ENCODE measurements at regions not wholly inside any gene's neighbourhood (a gene's known extent, or its start where the extent isn't known, plus 50 kb on each side); places are given as distances from the start of the nearest gene placed in this dataset.

DNA sequence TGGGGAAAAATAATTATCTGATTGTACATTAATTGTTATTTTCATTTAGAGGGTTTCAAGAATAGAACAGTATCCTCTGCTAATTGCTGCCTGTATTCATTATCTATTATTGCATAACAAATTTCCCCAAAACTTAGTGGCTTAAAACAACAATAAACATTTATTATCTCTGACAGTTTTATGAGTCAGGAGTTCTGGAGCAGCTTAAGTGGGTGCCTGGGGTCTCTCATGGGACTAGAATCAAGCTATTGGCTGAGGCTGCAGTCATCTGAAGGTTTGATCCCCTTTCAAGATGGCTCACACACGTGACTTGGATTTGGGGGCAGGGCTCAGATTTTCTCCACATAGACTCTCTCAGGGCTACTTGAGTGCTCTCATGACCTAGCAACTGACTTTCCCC, 98.1 kb upstream of the JADE1 start:
- Histone ChIP-seq H3K79me2 (no peaks in the 10 kb centered on the region), H3K27me3 (no peaks in the 10 kb centered on the region), H3K27ac (no peak overlapping the region), H3K36me3 (replicated peaks; ENCODE audit: insufficient read depth, low read depth) (no peaks in the 10 kb centered on the region), H4K20me1 (ENCODE audit: insufficient read depth, poor library complexity, severe bottlenecking) (no peaks in the 10 kb centered on the region), H2AFZ (no peak overlapping the region), H3K9me2 (replicated peaks; ENCODE audit: insufficient read depth) (no peaks in the 10 kb centered on the region), H3K4me2 (no peak overlapping the region), H3K4me1 (ENCODE audit: insufficient read depth) (peaks cover 5% of the 10 kb centered on the region), H3K9me3 (ENCODE audit: low read depth) (no peaks in the 10 kb centered on the region), H3K4me3 (no peak overlapping the region)
- 28% methylated on average over 1 of the region's 1 CpG for WGBS (ENCODE audit: low lambda C conversion rate, missing lambda C conversion rate)
- DNase-seq (ENCODE audit: low spot score) = no peak
- no peak for TF ChIP-seq EZH2phosphoT487 (IDR thresholded peaks at IDR 0.05; ENCODE audit: low read depth, severe bottlenecking, unreplicated experiment)
- TF ChIP-seq, protein P1, sequence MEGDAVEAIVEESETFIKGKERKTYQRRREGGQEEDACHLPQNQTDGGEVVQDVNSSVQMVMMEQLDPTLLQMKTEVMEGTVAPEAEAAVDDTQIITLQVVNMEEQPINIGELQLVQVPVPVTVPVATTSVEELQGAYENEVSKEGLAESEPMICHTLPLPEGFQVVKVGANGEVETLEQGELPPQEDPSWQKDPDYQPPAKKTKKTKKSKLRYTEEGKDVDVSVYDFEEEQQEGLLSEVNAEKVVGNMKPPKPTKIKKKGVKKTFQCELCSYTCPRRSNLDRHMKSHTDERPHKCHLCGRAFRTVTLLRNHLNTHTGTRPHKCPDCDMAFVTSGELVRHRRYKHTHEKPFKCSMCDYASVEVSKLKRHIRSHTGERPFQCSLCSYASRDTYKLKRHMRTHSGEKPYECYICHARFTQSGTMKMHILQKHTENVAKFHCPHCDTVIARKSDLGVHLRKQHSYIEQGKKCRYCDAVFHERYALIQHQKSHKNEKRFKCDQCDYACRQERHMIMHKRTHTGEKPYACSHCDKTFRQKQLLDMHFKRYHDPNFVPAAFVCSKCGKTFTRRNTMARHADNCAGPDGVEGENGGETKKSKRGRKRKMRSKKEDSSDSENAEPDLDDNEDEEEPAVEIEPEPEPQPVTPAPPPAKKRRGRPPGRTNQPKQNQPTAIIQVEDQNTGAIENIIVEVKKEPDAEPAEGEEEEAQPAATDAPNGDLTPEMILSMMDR (IDR thresholded peaks at IDR 0.05; ENCODE audit: poor library complexity) = no peak
- no peak for TF ChIP-seq EZH2 (IDR thresholded peaks at IDR 0.05; ENCODE audit: borderline replicate concordance)

DNA sequence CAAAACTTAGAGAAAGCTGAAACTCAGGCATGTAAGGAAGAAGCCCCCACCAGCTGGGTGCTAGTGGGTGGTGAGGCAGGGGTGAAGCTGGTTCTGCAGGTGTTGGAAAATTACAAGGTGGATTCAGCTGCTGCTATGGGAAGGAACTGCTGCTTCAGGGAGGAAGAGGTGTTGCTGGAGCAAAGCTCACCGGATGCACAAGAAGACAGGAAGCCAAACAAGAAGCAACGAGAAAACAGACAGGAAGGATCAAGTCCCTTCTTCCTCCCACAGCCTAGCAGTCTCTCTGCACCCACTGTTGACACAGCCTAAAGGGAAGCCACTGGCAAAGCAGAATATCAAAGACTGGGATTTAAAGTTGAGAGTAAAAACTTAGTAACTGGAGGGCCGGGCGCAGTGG, 100.2 kb upstream of the JADE1 start:
- no peak for DNase-seq (ENCODE audit: low spot score)
- Histone ChIP-seq H3K27ac (no peak overlapping the region), H3K9me3 (ENCODE audit: low read depth) (no peaks in the 10 kb centered on the region), H2AFZ (no peak overlapping the region), H3K9me2 (replicated peaks; ENCODE audit: insufficient read depth) (no peaks in the 10 kb centered on the region), H4K20me1 (ENCODE audit: insufficient read depth, poor library complexity, severe bottlenecking) (no peaks in the 10 kb centered on the region), H3K36me3 (replicated peaks; ENCODE audit: insufficient read depth, low read depth) (no peaks in the 10 kb centered on the region), H3K27me3 (no peaks in the 10 kb centered on the region), H3K79me2 (no peaks in the 10 kb centered on the region), H3K4me1 (ENCODE audit: insufficient read depth) (peaks cover 5% of the 10 kb centered on the region), H3K4me2 (no peak overlapping the region), H3K4me3 (no peak overlapping the region)
- TF ChIP-seq EZH2 (IDR thresholded peaks at IDR 0.05; ENCODE audit: borderline replicate concordance) = no peak
- TF ChIP-seq, protein P1 (IDR thresholded peaks at IDR 0.05; ENCODE audit: poor library complexity) = no peak
- TF ChIP-seq EZH2phosphoT487 (IDR thresholded peaks at IDR 0.05; ENCODE audit: low read depth, severe bottlenecking, unreplicated experiment) = no peak
- 42% methylated on average over 4 of the region's 4 CpGs for WGBS (ENCODE audit: low lambda C conversion rate, missing lambda C conversion rate)

DNA sequence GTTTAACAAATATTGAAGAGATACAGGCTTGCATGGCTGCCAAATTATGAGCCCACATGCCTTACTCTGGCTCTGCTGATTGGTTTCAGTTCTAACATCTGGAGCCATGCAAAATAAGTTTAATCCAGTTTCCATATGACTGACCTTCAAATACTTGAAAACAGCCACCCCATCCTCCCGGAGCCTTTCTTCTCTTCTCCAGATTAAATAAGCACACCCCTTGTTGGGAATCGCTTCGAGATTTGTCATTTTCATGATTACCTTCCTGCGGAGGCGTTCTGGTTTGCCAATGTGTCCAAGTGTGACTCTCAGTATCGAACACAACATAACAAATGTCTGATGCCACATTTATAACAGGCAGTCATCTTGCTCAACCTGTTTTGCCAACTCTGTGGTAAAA, 101.6 kb upstream of the JADE1 start:
- H3K27ac ChIP-seq = peak overlapping the region; percentile 11
- no peaks in the 10 kb centered on the region for H3K27me3 ChIP-seq
- H3K9me2 ChIP-seq (replicated peaks; ENCODE audit: insufficient read depth) = no peaks in the 10 kb centered on the region
- H3K36me3 ChIP-seq (replicated peaks; ENCODE audit: insufficient read depth, low read depth) = no peaks in the 10 kb centered on the region
- DNase-seq (ENCODE audit: low spot score) = no peak
- H3K4me2 ChIP-seq = peak overlapping the region; percentile 9
- WGBS (ENCODE audit: low lambda C conversion rate, missing lambda C conversion rate) = 63% methylated on average over 6 of the region's 6 CpGs
- no peaks in the 10 kb centered on the region for H3K9me3 ChIP-seq (ENCODE audit: low read depth)
- no peak overlapping the region for H3K4me3 ChIP-seq
- TF ChIP-seq, protein P1 (IDR thresholded peaks at IDR 0.05; ENCODE audit: poor library complexity) = no peak
- no peak for TF ChIP-seq EZH2 (IDR thresholded peaks at IDR 0.05; ENCODE audit: borderline replicate concordance)
- no peak for TF ChIP-seq EZH2phosphoT487 (IDR thresholded peaks at IDR 0.05; ENCODE audit: low read depth, severe bottlenecking, unreplicated experiment)
- H3K4me1 ChIP-seq (ENCODE audit: insufficient read depth) = peaks cover 5% of the 10 kb centered on the region
- H3K79me2 ChIP-seq = no peaks in the 10 kb centered on the region
- no peaks in the 10 kb centered on the region for H4K20me1 ChIP-seq (ENCODE audit: insufficient read depth, poor library complexity, severe bottlenecking)
- H2AFZ ChIP-seq = no peak overlapping the region

- no peak overlapping the region for H3K4me3 ChIP-seq
- no peaks in the 10 kb centered on the region for H3K9me3 ChIP-seq (ENCODE audit: low read depth)
- H3K4me2 ChIP-seq = no peak overlapping the region
- H3K79me2 ChIP-seq = no peaks in the 10 kb centered on the region
- H2AFZ ChIP-seq = no peak overlapping the region
- no peak overlapping the region for H3K27ac ChIP-seq
- no peaks in the 10 kb centered on the region for H4K20me1 ChIP-seq (ENCODE audit: insufficient read depth, poor library complexity, severe bottlenecking)
- H3K4me1 ChIP-seq (ENCODE audit: insufficient read depth) = peaks cover 5% of the 10 kb centered on the region
- TF ChIP-seq, protein P1 (IDR thresholded peaks at IDR 0.05; ENCODE audit: poor library complexity) = no peak
- no peak for TF ChIP-seq EZH2 (IDR thresholded peaks at IDR 0.05; ENCODE audit: borderline replicate concordance)
- TF ChIP-seq EZH2phosphoT487 (IDR thresholded peaks at IDR 0.05; ENCODE audit: low read depth, severe bottlenecking, unreplicated experiment) = no peak
- 82% methylated on average over 14 of the region's 14 CpGs for WGBS (ENCODE audit: low lambda C conversion rate, missing lambda C conversion rate)
- no peaks in the 10 kb centered on the region for H3K9me2 ChIP-seq (replicated peaks; ENCODE audit: insufficient read depth)
- no peaks in the 10 kb centered on the region for H3K36me3 ChIP-seq (replicated peaks; ENCODE audit: insufficient read depth, low read depth)
- no peak for DNase-seq (ENCODE audit: low spot score)
- H3K27me3 ChIP-seq = no peaks in the 10 kb centered on the region
Observed at GRCh38 chr4:128703948-128704347, 105.6 kb upstream of the JADE1 start.

All from hepatocyte (in vitro differentiated cells).